ENCODE measurements at regions not wholly inside any gene's neighbourhood (a gene's known extent, or its start where the extent isn't known, plus 50 kb on each side); places are given as distances from the start of the nearest gene placed in this dataset.

DNA sequence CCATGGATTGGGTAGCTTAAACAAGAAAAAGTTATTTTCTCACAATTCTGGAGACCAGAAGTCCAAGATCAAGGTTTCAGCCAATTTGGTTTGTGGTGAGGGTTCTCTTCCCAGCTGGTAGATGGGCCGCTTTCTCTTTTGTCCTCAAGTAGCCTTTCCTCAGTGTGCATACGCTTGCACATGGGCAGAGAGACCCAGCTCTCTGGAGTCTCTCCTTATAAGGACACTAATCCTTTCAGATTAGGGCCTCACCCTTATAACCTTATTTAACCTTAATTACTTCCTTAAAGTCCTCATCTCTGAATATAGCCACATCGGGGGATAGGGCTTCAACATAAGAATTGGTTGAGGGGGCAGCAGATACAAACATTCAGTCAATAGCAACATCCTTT is 68.4 kb upstream of the NLK start:
- TF ChIP-seq, protein P1, sequence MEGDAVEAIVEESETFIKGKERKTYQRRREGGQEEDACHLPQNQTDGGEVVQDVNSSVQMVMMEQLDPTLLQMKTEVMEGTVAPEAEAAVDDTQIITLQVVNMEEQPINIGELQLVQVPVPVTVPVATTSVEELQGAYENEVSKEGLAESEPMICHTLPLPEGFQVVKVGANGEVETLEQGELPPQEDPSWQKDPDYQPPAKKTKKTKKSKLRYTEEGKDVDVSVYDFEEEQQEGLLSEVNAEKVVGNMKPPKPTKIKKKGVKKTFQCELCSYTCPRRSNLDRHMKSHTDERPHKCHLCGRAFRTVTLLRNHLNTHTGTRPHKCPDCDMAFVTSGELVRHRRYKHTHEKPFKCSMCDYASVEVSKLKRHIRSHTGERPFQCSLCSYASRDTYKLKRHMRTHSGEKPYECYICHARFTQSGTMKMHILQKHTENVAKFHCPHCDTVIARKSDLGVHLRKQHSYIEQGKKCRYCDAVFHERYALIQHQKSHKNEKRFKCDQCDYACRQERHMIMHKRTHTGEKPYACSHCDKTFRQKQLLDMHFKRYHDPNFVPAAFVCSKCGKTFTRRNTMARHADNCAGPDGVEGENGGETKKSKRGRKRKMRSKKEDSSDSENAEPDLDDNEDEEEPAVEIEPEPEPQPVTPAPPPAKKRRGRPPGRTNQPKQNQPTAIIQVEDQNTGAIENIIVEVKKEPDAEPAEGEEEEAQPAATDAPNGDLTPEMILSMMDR (IDR thresholded peaks at IDR 0.05) = no peak
- TF ChIP-seq POLR2A (IDR thresholded peaks at IDR 0.05) (no peak), EP300 (IDR thresholded peaks at IDR 0.05) (no peak)

Measured in tibial nerve (tissue), 4 donors.